GM19468 (cell line): ENCODE measurements at regions not wholly inside any gene's neighbourhood (a gene's known extent, or its start where the extent isn't known, plus 50 kb on each side); places are given as distances from the start of the nearest gene placed in this dataset.

ENCODE experiments used
- ATAC-seq: cut with Tn5 transposase; IDR thresholded peaks from one replicate; pipeline ENCODE4 v1.9.1; 2021; ENCODE audit warnings: mild to moderate bottlenecking, moderate library complexity, moderate number of reproducible peaks; ENCODE audit not compliant: unreplicated experiment; ENCODE audit errors: extremely low read depth

- ATAC-seq, result no peak
Observed at GRCh38 chr14:87084908-87085307, 908.1 kb downstream of the GALC start.

DNA sequence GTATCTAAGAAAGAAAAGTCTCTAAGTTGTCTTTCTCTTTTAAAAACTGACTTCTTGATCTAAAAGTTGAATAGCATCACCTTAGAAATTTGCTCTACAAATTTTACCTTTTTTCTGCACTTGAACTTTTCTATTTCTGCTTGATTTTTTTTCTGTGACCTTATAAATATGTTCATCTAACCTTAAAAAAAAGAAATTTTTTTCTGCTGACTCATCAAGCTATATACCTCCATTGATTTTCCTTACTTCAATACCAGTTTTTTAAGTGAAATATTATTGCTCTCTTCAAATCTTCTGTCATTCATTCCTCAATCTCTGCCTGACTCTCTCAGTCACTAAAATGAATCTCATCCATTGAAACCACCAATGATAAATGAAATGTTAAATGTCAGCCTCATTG lies 910.1 kb downstream of the GALC start:
- ATAC-seq, result no peak

- ATAC-seq, result no peak
Observed at GRCh38 chr14:87081004-87081403, 912.0 kb downstream of the GALC start.

DNA sequence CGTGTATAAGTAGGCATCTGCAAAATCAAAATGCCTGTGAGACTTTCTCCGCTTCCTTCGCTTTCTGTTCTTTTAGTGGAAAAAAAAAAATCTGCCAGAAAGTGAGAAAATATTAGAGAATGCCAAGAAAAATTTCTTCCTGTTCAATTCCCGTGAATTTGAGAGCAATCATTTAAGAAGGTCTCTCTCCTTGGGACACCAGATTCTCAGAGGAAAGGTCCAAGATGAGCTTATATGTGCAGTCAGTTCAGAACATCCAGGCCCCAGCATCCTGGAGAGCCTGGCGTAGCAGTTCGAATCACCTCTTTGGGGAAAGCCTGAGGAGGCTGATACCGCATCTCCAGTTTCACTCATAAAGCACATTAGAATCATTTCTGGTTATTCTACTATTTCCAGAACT lies 912.8 kb downstream of the GALC start:
- no peak for ATAC-seq

DNA sequence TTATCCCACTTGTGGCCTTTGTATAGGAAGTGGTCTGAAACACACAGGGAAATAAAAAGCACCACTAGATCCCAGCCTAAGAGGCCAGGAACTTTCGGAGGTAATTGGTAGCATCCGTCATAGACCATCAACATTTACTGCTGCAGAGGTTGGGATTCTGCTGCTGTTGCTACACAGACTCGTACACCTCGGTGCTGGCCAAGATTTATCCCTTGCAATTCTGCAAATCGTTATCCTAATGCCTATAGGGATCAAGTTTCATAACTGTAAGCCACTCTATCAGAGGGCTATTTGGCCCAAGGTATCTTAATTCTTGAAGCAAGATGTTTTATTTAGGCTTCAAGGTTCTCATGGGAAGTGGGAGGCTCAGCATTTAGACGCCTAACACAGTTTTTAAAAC lies 913.6 kb downstream of the GALC start:
- no peak for ATAC-seq

DNA sequence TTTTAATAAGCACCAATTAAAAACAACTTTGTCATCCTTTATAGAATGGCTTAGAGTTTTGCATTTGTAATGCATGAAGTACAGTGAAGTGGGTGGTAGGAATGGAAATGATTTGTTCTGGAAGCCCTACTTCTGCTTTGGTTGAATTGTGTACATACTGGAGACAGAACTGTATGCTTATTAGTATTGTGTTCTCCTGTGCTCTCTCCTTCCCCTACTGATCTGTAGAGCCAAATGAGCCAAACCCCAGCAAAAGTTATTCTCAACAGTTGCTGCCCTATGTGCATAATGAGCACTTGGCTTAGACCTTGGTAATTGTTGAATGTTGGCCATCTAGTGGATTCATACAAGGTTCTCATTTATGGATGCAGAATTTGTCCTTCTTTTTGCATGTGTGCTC lies 916.1 kb downstream of the GALC start:
- ATAC-seq, result no peak

DNA sequence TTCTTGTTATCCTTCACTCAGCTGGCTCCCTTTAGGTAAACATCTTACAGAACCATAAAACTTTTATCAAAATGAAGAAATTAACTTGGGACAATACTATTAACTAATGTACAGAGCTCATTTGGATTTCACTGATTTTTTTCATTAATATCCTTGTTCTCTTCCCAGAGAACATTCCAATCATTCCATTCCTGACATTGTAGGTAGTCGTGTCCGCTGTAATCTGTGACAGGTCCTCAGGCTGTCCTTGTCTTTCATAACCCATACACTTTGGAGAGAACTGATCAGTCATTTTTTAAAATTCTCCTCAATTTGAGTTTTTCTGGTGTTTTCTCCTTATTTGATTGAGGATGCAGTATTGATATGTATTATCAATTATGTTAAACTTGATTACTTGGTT lies 916.8 kb downstream of the GALC start:
- no peak for ATAC-seq

DNA sequence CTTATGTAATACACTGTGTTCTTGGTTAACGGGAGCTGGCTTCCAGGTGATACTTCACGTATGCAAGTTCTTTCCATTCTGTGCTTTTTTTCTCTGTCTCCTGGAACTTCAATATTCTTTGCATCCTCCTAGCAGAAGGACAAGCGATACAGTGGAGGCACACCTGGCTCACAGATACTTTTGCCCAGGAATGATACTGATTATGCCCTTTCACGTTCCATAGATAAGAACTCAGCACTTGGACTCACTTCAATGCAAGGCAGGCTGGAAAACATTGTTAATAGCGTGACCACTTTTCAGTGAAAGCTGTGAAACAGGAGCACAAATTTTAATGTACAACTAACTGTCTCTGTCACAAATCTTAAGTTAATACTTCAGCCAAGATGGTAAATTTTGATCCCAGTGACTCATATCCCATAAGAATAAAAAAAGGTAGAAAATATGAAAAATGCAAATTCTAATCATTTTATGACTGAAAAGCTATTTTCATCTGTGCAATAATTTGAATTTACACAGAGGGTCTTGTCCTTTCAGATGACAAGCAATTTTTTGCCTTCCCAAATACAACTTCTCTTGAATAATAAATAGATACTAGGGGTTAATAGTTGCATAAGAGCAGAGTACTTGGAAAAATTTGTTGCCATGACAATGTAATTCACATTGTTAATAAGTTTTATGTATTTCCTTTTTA lies 919.0 kb downstream of the GALC start:
- no peak for ATAC-seq

DNA sequence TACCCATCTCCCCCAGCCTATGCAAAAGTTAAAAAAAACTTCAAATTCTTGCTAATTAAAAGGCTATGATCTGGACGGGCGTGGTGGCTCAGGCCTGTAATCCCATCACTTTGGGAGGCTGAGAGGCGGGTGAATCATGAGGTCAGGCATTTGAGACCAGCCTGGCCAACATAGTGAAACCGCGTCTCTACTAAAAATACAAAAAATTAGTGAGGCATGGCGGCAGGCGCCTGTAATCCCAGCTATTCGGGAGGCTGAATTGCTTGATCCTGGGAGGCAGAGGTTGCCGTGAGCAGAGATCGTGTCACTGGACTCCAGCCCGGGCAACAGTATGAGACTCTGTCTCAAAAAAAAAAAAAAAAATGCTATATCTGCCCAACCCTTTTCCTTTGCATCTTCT lies 925.4 kb downstream of the GALC start:
- no peak for ATAC-seq

GRCh38 chr14:87067061-87067460 lies 925.9 kb downstream of the GALC start:
- no peak for ATAC-seq

DNA sequence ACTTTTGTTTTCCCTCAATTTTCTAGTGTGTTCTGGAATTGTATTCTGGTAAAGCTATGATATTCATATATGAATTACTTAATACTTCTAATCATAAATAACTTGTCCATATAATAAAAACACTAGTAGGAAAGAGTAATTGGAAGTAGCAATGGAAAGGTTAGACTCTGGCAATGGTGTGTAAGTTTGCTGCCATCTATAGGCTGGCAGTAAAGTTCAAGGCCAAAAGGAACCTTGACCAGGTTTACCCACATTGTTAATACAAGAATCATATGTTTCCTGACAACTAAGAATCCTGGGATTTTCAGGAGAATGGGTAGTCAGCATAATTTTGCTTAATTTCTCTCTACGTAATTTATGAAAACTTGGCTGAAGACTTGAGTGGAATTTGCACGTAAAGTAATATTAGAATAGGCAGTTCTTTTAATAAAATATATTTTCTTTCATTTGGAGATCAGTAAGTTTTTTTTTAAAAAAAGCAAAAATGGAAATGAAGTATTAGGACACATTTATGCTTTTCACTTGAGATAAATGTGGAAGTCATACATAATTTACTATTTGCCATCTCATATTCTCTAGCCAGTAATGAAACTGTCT lies 926.7 kb downstream of the GALC start:
- no peak for ATAC-seq

DNA sequence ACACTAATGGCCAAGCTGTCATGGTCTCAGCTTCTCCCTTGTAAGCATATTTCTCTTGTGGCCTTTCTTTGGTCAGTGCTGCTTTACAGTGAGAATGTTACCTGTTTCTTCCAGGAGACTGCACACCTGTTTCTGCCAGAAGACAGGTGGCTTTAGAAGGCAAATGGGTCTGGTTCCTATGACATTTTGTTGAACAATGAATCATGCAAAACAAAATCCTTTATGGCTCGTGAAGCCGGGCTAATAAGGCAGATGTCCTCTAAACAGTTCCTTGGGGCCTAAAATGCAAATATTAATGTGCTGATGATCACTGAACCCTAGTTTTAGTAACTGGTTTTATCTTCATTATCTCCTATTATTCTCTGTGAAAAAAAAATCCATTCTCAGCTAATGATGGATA lies 927.6 kb downstream of the GALC start:
- ATAC-seq, result no peak

DNA sequence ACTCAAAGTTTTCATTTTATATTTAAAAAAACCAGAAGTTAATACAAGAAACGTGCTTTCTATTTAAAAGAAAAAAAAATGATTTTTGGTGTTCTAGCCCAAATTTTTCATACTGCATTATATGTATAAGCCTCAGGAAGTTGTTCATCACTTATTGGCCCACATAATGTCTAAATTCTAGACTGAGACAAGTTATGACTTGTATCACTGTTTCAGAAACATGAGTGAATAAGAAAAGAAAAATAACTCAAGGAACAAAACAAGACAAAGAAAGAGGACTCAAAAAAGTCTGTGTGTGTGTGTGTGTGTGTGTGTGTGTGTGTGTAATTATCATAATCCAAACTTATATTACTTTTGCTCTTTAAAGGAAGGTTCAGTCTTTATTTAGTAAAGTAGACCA lies 929.8 kb downstream of the GALC start:
- no peak for ATAC-seq

- ATAC-seq, result no peak
Observed at GRCh38 chr14:87060405-87060804, 932.6 kb downstream of the GALC start.

DNA sequence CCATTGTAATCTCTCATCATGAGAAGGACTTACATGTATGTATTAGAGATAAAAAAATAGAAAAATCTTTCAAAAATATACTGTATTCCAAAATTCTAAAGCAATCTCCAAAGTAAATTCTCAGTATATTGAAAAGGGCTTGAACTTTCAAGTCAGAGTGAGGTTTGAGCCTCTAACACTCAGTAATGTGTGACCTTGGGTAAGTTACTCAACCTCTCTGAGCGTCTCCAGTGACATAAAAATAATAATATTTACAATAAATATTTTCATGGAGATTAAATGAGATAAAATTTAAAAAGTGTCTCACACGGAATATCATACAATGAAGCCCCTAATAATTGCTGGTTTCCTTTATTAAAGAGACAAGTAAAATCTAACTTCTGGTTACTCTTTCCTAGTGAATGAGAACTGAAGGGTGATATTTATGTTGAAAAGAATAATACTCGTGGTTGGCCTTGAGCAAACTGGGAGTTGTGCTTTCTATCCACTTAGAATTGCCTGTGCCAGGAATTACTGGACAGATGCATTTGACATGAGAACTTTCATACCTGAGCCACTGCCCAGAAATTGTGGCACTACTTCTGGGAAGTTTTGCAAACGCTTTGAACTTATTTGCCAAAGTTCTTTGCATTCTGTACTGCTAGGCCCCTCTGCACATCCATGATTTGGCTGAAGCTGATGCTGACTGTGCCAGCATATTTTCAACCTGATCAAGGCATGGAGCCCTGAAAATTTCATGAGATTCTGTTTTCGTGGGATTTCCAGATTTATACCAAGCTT lies 933.7 kb downstream of the GALC start:
- no peak for ATAC-seq

DNA sequence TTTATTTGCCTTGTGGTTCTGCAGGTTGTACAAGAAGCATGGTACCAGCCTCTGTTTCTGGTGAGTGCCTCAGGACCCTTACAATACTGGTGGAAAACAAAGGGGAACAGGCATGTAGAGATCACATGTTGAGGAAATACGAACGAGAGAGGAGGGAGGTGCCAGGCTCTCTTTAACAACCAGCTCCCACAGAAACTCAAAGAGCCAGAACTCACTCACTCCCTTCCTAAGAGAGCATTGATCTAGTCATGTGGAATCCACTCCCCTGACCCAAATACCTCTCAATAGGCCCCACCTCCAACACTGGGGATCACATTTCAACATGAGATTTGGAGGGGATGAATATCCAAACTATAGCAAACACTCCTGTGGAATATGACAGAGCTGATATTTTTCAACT lies 938.0 kb downstream of the GALC start:
- ATAC-seq, result no peak

GRCh38 chr14:87052646-87053225 lies 940.2 kb downstream of the GALC start:
- ATAC-seq, result no peak

GRCh38 chr14:87050421-87050820 lies 942.6 kb downstream of the GALC start:
- no peak for ATAC-seq

DNA sequence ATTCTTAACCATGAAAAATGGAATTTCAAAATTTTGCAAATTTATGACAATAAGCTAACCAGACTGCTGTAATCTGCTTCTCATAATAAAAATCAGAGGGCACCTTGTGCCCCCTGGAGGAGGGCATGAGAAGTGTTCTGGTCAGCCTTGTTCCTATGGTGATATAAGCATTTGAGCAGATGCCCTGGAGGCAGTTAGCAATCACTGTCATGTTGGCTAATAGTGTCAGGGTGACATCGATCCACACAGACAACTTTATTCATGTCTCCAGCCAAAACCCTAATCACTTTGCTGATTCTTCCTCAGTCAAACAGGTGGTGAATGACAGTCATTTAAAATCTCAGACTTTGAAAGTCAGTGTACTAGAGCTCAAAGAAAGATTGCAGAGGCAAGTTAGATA lies 943.0 kb downstream of the GALC start:
- ATAC-seq, result no peak

DNA sequence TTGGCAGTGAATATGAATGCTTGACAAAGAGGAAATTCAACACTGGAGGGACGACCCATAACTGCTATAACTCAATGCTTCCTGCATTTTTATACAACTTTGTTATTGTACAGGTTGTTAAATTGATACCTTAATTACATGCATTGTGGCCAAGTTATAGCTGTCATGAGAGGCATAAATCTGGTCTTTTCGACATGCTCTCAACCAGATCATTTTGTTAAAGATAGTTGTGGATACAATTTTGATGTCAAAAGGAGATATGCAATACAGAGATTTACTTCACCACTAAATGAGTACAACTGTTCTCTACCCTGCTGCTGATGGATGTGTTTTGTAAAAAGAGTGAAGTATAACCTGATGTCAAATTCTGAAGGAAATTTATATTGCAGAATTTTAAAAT lies 946.0 kb downstream of the GALC start:
- ATAC-seq, result no peak

DNA sequence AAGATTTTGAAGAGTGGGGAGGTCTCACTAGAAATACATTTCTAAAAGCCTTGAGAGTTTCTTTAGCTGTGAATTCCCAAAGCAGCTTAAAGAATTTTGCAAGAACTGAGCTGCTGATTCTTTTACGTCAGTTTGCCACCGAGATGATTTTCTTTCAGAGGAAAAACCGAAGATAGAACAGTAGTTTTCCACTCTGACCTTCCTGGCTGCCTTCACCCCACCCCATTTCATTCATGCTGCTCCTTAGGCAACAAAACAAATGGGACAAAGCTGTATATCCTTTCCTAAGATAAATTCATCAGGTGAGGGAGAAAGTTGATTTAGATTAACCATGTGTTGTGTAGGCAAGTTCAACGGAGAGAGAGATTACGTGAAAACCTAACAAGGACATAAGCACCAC lies 947.0 kb downstream of the GALC start:
- no peak for ATAC-seq
